Panc1 (cell line): ENCODE measurements at regions not wholly inside any gene's neighbourhood (a gene's known extent, or its start where the extent isn't known, plus 50 kb on each side); places are given as distances from the start of the nearest gene placed in this dataset.

Source experiments
- CTCF ChIP-seq: fragments of 450-650 bp; IDR thresholded peaks from 2 replicates; pipeline ENCODE4 v1.5.1; 2017; ENCODE audit warnings: mild to moderate bottlenecking
- REST ChIP-seq, 2 experiments: IDR thresholded peaks; 2 replicates each; pipeline ENCODE4 v1.6.1; 2011 to 2012; ENCODE audit warnings: low read depth in 2 of 2, control low read depth in 1 of 2, low read length in 1 of 2, mild to moderate bottlenecking in 1 of 2, moderate library complexity in 1 of 2; ENCODE audit not compliant: insufficient read depth in 1 of 2
- TCF7L2 ChIP-seq: IDR thresholded peaks from 2 replicates; pipeline ENCODE4 v1.6.1; 2011; ENCODE audit warnings: mild to moderate bottlenecking, low read depth, low read length, inconsistent platforms

DNA sequence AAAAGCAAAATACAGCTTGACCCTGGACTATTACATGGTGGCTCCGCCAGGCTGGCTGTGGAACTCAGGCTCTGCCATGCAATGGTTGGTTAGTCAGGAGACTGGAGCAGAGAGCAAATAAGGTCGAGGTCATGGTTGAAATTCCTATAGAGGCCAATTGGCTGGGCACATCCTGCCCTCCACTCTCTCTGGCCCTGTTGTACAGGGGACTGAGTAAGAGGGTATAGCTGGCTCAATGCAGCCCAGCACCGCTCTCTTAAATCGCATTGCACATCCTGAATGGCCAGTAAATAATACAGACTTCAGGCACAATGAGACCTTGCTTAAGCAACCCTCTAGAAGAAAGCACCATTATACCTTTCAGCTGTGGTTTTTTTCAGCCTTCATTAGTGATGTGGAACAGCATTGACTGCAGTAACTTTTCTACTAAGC is 59.3 kb upstream of the PPP2R5A start:
- no peak for TF ChIP-seq CTCF
- TF ChIP-seq TCF7L2 = no peak
- TF ChIP-seq REST (IDR thresholded peaks at IDR 0.05; ENCODE audit: insufficient read depth in 1 of 2, low read depth in 2 of 2, low read length in 1 of 2) = no peak
